GM19372 (cell line): ENCODE measurements at regions not wholly inside any gene's neighbourhood (a gene's known extent, or its start where the extent isn't known, plus 50 kb on each side); places are given as distances from the start of the nearest gene placed in this dataset.

ENCODE experiments used
- ATAC-seq: cut with Tn5 transposase; IDR thresholded peaks from one replicate; pipeline ENCODE4 v1.9.1; 2021; ENCODE audit warnings: mild to moderate bottlenecking, low read depth, moderate library complexity; ENCODE audit not compliant: unreplicated experiment

- no peak for ATAC-seq
These were observed 83.4 kb upstream of the POU1F1 start for GRCh38 chr3:87359826-87360225.

- no peak for ATAC-seq
These were observed 82.6 kb upstream of the POU1F1 start for GRCh38 chr3:87359025-87359424.

GRCh38 chr3:87358066-87358465 is 81.7 kb upstream of the POU1F1 start:
- ATAC-seq: no peak

DNA sequence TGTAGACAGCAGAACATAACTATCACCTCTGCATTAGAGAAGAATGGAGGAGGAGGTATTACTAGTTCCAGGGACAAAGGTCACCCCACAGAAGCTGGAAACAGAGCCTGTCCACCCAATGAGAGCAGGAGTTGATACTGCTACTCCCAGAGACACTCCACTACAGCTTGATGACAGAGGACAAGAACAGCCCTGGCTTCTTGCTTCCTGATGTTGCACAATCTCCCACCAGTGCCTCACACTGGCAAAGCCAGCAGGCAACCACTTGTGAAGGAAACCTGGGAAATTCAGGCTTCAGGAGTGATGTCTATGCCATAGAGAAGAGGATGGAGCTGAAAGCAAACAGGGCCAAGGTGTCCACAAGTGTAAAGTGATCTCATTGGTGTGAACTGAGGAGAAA is 78.0 kb upstream of the POU1F1 start:
- ATAC-seq: no peak

- ATAC-seq: no peak
These were observed 75.6 kb upstream of the POU1F1 start for GRCh38 chr3:87351937-87352336.

DNA sequence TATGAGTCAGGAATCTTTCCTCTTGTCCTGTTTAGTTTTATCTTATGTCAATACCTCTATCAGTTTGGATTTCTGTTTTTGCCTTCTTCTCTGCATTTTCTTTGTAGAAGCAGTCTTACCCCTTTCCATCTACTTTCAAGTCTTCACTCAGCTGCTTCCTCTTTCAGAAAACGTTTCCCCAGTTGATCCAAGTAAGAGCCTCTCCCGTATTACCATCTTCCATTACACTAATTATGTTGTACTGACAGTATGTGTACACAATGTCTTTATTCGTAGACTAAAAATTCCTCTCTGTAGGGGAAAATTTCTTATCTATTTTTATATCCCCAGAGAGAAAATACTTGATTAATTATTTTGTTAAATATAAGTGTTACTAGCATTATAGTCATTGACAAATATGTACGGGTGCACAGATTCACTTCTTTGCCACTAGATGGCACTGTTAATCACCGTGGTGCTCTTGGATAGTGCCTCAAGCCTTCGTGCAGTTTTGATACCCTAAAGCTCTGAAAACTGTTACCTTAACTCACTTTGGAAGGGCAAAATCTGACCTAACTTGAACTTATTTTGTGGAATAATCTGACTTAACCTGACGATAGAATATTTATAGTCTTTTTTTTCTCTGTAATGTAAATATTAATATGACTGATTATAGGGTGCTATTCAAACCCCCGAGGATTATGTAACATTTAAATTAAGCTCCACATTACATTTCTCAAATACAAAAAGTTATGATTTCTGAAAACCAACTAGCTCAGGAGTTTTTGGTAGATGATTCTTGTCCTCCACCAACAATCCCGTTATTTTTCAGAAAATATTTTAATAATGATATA is 74.2 kb upstream of the POU1F1 start:
- peak; percentile 97 for ATAC-seq

- no peak for ATAC-seq
These were observed 73.4 kb upstream of the POU1F1 start for GRCh38 chr3:87349833-87350232.

GRCh38 chr3:87336761-87337160 is 60.4 kb upstream of the POU1F1 start:
- no peak for ATAC-seq

DNA sequence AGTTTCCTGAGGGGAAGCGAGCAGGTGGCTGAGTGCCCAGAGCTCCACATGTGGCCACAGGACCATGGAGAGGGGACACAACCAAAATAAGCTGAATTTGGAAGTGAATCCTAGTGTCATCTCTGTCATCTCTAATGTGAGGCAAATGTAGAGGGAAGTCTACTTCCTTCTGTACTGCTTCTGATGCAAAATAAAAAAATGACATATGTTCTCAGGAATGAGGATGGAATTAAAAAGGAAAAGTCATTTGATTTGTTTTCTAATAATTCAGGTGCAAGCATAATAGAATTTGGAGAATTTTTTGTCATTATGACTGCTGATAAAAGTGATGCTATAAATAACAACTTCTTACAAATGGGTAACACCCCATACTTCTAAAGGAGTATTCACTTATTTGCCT is 59.5 kb upstream of the POU1F1 start:
- no peak for ATAC-seq

GRCh38 chr3:87333393-87333892 is 57.1 kb upstream of the POU1F1 start:
- ATAC-seq: no peak

- no peak for ATAC-seq
These were observed 56.4 kb upstream of the POU1F1 start for GRCh38 chr3:87332789-87333188.

DNA sequence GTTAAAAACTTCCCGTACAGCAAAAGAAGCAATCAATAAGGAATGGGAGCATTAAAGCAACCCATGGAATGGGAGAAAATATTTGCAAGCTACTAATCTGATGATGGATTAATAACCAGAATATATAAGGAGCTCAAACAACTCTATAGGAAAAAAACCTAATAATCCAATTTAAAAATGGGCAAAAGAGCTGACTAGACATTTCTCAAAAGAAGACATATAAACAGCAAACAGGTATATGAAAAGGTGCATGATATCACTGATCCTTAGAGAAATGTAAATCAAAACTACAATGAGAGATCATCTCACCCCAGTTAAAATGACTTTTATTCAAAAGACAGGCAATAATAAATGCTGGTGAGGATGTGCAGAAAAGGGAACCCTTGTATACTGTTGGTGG is 52.7 kb upstream of the POU1F1 start:
- no peak for ATAC-seq
